Natural killer cell (primary cell): ENCODE measurements at regions not wholly inside any gene's neighbourhood (a gene's known extent, or its start where the extent isn't known, plus 50 kb on each side); places are given as distances from the start of the nearest gene placed in this dataset.

Experiments used
- ATAC-seq, 3 donors: fragments of 150-1000 bp in 2 of 3; fragments of 200-7000 bp in 1 of 3; cut with Tn5 transposase; 1 replicate in 1 of 3; 2 replicates in 2 of 3; pipeline ENCODE4 v1.10.0; 2021; ENCODE audit warnings: mild to moderate bottlenecking in 2 of 3, moderate library complexity in 2 of 3
- DNase-seq, 2 donors: peaks; one replicate each; pipeline versions ENCODE4 v3.0.0 to v3.0.0-alpha.2; 2013 to 2021; ENCODE audit warnings: mixed read lengths in 1 of 2
- H3K27ac ChIP-seq: one replicate; pipeline ENCODE4 v1.5.1; 2013; ENCODE audit warnings: mild to moderate bottlenecking, low read length
- H3K27me3 ChIP-seq: one replicate; pipeline ENCODE4 v1.6.1; 2013; ENCODE audit warnings: low read length; ENCODE audit not compliant: control insufficient read depth, insufficient read depth
- H3K36me3 ChIP-seq: one replicate; pipeline ENCODE4 v1.6.1; 2013; ENCODE audit warnings: low read length; ENCODE audit not compliant: control insufficient read depth, insufficient read depth
- H3K4me1 ChIP-seq: one replicate; pipeline ENCODE4 v1.6.1; 2013; ENCODE audit warnings: low read length; ENCODE audit not compliant: control insufficient read depth, insufficient read depth
- H3K4me3 ChIP-seq: one replicate; pipeline ENCODE4 v1.5.1; 2013; ENCODE audit warnings: low read length
- H3K9me3 ChIP-seq: one replicate; pipeline ENCODE4 v1.6.1; 2013; ENCODE audit warnings: low read length; ENCODE audit not compliant: control insufficient read depth, insufficient read depth
- H3K27ac Mint-ChIP-seq, 2 donors: one replicate each; pipeline ENCODE4 v1.8.0; 2022; ENCODE audit warnings: mild to moderate bottlenecking in 2 of 2, mixed read lengths in 2 of 2, moderate library complexity in 1 of 2
- H3K27me3 Mint-ChIP-seq, 2 donors: one replicate each; pipeline ENCODE4 v1.8.0; 2022; ENCODE audit warnings: low read depth in 2 of 2, mixed read lengths in 2 of 2
- H3K36me3 Mint-ChIP-seq: one replicate; pipeline ENCODE4 v1.8.0; 2022; ENCODE audit warnings: mixed read lengths
- H3K4me1 Mint-ChIP-seq, 2 donors: one replicate each; pipeline ENCODE4 v1.8.0; 2022; ENCODE audit warnings: mixed read lengths in 2 of 2
- H3K4me3 Mint-ChIP-seq: one replicate; pipeline ENCODE4 v1.8.0; 2022; ENCODE audit warnings: mild to moderate bottlenecking, moderate library complexity, mixed read lengths
- H3K9me3 Mint-ChIP-seq, 2 donors: one replicate each; pipeline ENCODE4 v1.8.0; 2022; ENCODE audit warnings: mixed read lengths in 2 of 2
- CTCF ChIP-seq: fragments of 200-600 bp; IDR thresholded peaks from one replicate; pipeline ENCODE4 v1.8.0; 2022; ENCODE audit warnings: antibody characterized with exemption
- WGBS: methylation state at CpG from one replicate; pipeline ENCODE4 v1.1.7; 2013; ENCODE audit warnings: missing lambda C conversion rate; ENCODE audit not compliant: insufficient coverage; 5-methylcytosine and 5-hydroxymethylcytosine counted together
- intact Hi-C: fragments of 100-400 bp; cut with micrococcal nuclease; formaldehyde crosslinking; loops from one replicate; pipeline ENCODE4 v1.14.2; 2022

- Histone ChIP-seq H3K27ac (no peak overlapping the region), H3K4me1 (no peaks in the 10 kb centered on the region), H3K9me3 (peaks cover 3% of the 10 kb centered on the region), H3K27me3 (no peaks in the 10 kb centered on the region), H3K4me3 (no peak overlapping the region), H3K36me3 (no peaks in the 10 kb centered on the region)
- H3K36me3 Mint-ChIP-seq = no peaks in the 10 kb centered on the region
- no peak overlapping the region for H3K27ac Mint-ChIP-seq
- intact Hi-C loops = no loop called here
- H3K27me3 Mint-ChIP-seq = no peaks in the 10 kb centered on the region
- ATAC-seq = no peak
- peaks cover 0 to 8% of the 10 kb centered on the region in 2 donors for H3K9me3 Mint-ChIP-seq
- no peak for DNase-seq
- no peaks in the 10 kb centered on the region for H3K4me1 Mint-ChIP-seq
- H3K4me3 Mint-ChIP-seq = no peak overlapping the region
- TF ChIP-seq CTCF = no peak
Observed at GRCh38 chr21:27371975-27372331, 405.1 kb upstream of the ADAMTS5 start.

- Mint-ChIP-seq H3K36me3 (no peaks in the 10 kb centered on the region), H3K4me3 (no peak overlapping the region), H3K27ac (no peak overlapping the region), H3K27me3 (no peaks in the 10 kb centered on the region), H3K9me3 (peaks cover 0 to 8% of the 10 kb centered on the region in 2 donors), H3K4me1 (no peaks in the 10 kb centered on the region)
- Histone ChIP-seq H3K4me3 (no peak overlapping the region), H3K9me3 (peaks cover 3% of the 10 kb centered on the region), H3K27ac (no peak overlapping the region), H3K27me3 (no peaks in the 10 kb centered on the region), H3K36me3 (no peaks in the 10 kb centered on the region), H3K4me1 (no peaks in the 10 kb centered on the region)
- ATAC-seq (no peak), DNase-seq (no peak)
- WGBS = 69% methylated on average over 2 of the region's 5 CpGs
- intact Hi-C loops = no loop called here
- TF ChIP-seq CTCF = no peak
Observed at GRCh38 chr21:27371115-27371974, 404.5 kb upstream of the ADAMTS5 start.

DNA sequence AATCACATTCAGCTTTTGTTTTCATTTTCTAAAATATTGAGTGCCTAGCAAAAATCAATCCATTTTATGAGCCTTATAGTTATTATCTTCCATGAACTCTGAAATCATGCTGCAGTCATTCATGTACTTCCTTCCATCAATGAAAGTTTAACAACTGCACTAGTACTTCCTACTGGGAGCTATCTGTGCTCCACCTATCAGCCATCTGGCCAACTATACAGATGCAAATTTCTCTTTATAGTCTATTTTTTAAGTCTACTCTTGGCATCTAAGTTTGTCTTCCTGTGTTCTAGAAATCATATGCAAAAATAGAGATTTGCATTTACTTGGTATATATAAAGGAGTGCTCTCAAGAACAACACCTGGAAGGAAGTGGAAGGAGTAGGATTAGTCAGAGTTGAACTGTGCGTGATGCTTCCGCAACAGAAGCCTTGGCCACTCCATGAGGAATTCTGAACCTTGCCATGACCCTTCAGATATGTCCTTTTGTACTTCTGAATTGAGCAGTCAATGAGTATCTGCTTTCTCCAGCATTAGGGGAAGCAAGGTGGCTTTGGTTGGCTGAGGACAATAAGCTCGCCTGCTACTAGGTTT, 403.2 kb upstream of the ADAMTS5 start:
- TF ChIP-seq CTCF = no peak
- no peaks in the 10 kb centered on the region for H3K36me3 ChIP-seq

More for the DNA sequence above, 403.2 kb upstream of the ADAMTS5 start:
- no peak overlapping the region for H3K4me3 ChIP-seq
- no peaks in the 10 kb centered on the region for H3K4me1 Mint-ChIP-seq
- peaks cover 3% of the 10 kb centered on the region for H3K9me3 ChIP-seq
- H3K4me1 ChIP-seq = no peaks in the 10 kb centered on the region
- no peaks in the 10 kb centered on the region for H3K36me3 Mint-ChIP-seq
- no peaks in the 10 kb centered on the region for H3K27me3 Mint-ChIP-seq
- ATAC-seq (no peak), DNase-seq (no peak)
- no peaks in the 10 kb centered on the region for H3K27me3 ChIP-seq
- no peak overlapping the region for H3K4me3 Mint-ChIP-seq
- H3K27ac ChIP-seq = no peak overlapping the region
- H3K27ac Mint-ChIP-seq = no peak overlapping the region
- H3K9me3 Mint-ChIP-seq = peaks cover 3 to 10% of the 10 kb centered on the region in 2 donors
- 85% methylated on average over 3 of the region's 3 CpGs for WGBS
- intact Hi-C loops = no loop called here
